Suprapubic skin (tissue), 4 donors: ENCODE measurements at regions not wholly inside any gene's neighbourhood (a gene's known extent, or its start where the extent isn't known, plus 50 kb on each side); places are given as distances from the start of the nearest gene placed in this dataset.

Experiments
- CTCF ChIP-seq, 2 donors: fragments of 200-600 bp in 1 of 2; fragments of 450-650 bp in 1 of 2; sonication (generic) in 1 of 2; IDR thresholded peaks; one replicate each; pipeline ENCODE4 v1.5.1; 2016 to 2019; ENCODE audit warnings: antibody characterized with exemption in 2 of 2, mild to moderate bottlenecking in 1 of 2, moderate library complexity in 1 of 2
- POLR2A ChIP-seq, 2 donors: fragments of 450-650 bp; IDR thresholded peaks; one replicate each; pipeline ENCODE4 v1.6.1; 2017; ENCODE audit warnings: antibody characterized with exemption in 2 of 2, mild to moderate bottlenecking in 2 of 2, moderate library complexity in 2 of 2
- POLR2AphosphoS5 ChIP-seq, 3 donors: sonication (generic); formaldehyde crosslinking; IDR thresholded peaks; one replicate each; pipeline ENCODE4 v1.6.1; 2017; ENCODE audit warnings: antibody characterized with exemption in 3 of 3

GRCh38 chr16:9603316-9603715 lies 511.9 kb downstream of the HAPSTR1 start:
- TF ChIP-seq POLR2A (IDR thresholded peaks at IDR 0.05) (no peak), CTCF (IDR thresholded peaks at IDR 0.05) (no peak), POLR2AphosphoS5 (IDR thresholded peaks at IDR 0.05) (no peak)
